GM18517 (cell line): ENCODE measurements at regions not wholly inside any gene's neighbourhood (a gene's known extent, or its start where the extent isn't known, plus 50 kb on each side); places are given as distances from the start of the nearest gene placed in this dataset.
"Not testable (repeated sequence)": the region's sequence is repeated elsewhere in the genome, so short reads cannot be mapped to it uniquely, and the experiment has no call there.

ENCODE experiments used
- ATAC-seq: cut with Tn5 transposase; IDR thresholded peaks from one replicate; pipeline ENCODE4 v1.9.1; 2021; ENCODE audit warnings: mild to moderate bottlenecking, moderate library complexity; ENCODE audit not compliant: unreplicated experiment

DNA sequence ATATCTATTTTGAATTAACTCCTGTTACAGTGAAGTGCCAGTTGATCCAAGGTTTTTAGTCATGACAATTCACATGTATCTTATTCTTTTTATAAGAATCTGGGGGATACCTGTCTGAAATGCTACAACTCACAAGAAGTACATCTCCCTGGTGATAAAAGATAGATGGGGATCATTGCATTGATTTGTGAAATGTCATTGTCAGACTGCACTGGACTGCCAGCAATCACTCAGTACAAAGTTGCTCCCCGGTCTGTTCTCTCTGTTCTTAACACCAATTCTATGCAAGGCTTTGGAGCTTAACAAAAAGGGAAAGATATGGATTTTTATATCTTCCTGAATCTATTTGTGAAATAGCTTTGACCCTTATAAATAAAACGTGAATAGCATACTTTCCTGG lies 171.8 kb upstream of the PCSK5 start:
- ATAC-seq = no peak

DNA sequence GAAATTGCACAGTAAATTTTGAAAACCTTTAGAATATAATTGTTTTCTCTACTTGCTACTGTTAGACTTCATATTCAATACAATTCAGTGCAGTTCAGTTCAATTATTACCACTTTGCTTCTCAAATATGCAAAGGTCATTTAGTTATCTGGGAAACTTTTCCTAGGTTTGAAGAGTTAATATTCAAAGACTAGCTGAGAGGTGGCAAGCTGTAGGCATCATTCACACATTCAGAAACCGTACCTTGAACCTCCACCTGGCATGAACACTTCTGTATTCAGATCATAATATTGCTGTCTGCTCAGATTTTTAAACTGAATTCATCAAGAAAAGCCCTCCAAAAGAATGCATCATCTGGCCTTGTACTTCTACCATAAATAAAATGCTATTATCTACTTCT lies 162.1 kb upstream of the PCSK5 start:
- ATAC-seq = no peak

DNA sequence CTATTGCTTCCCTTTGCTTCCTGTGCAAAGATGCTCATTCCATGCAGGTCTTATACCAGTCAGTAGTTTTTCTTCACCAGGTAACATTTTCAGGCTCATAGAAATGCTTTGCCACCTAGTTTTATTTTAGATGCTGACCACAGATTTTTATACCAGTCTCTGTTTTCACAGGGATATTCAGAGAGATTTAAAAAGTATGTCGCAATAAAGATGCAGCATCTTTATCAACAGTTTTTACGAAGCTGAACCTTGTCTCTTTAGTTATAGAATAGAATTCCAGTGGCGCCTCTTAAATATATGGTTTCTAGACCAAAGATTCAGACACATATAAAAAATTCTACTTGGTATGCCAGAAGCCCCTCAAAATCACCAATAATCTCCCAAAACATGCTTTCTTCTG lies 155.7 kb upstream of the PCSK5 start:
- ATAC-seq = no peak

DNA sequence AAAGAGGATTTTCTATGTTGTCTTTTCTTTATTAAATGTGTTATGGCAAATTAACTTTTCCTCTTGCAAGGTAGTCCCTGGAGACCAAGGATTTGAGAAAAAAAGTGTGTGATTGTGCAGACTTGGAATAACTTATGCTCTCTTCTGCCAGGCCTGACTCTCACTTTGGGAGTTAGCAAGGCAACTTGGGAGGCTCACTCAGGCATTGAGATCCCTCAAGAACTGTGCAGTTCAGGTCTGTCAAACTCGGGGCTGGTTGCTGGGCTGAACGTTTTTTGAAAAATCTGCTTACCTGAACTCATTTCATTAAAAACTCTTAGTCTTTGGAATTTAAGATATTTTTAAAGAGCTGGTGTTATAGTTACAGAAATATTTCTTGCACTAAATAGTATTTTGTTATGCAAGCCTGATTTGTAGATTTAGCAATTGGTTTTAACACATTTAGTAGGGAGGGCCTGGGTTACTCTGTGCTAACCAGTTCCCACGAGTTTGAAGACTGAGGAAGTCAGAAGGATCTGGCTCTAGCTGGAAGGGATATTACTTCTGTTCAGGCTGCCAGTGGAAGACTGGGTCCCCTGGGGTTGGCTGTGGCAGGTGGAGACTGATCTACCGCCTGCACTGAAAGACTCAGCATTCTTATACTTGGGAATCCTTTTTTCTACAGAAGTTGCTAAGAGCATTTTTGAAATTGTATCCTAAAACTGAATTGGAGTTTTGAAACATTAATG lies 150.4 kb upstream of the PCSK5 start:
- no peak for ATAC-seq

DNA sequence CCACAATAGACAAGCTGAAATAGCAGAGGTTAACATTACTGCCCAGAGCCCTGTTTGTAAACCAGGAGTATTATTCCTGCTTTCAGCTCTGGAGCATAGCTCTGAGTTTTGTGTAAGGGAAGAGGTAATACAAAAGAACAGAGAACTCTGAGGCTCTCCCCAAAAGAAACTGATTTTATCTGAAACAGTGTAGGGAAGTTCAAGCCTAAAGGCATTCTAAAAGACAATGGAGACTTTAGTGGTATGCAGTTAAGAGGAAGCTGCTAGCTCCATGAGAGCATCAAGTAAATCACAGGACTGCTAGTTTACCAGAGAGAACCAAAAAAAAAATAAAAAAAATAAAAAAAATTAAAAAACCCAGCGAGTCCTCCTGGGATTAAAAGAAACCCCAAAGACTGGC lies 146.6 kb upstream of the PCSK5 start:
- ATAC-seq = no peak

DNA sequence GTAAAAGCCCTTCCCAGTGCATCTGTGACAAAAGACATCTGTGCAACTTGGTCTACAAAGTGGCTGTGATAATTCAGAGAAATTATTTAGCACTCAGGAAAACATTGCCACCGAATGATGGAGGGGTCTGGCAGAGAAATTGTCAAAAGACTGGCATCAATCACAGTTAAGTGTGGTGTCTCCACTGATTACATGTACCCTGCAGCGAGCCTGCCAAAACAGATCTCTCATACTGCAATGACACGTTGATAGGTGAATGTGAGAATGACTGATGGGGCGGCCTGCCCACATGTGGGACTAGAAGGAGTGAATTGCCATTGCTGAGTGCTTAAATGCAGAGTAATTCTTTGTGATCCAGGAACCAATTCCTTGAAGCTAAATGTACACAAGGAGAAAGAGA lies 136.4 kb upstream of the PCSK5 start:
- no peak for ATAC-seq

DNA sequence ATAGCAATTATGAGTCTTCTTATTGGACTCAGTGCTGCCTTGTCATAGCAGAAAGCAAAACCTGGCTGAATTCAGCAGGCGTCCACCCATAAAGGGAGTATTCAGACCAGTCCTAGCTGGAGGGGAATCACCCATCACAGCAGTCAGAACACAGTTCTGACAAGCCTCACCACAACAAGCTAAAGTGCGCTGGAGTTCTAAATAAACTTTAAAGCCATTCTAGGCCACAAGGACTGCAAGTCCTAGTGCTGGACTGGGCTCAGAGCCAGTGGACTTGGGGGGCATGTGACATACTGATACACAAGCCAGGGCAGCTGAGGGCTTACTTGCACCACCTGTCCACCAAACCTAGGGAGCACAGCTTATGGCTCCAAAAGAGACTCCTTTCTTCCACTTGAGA lies 115.3 kb upstream of the PCSK5 start:
- no peak for ATAC-seq

DNA sequence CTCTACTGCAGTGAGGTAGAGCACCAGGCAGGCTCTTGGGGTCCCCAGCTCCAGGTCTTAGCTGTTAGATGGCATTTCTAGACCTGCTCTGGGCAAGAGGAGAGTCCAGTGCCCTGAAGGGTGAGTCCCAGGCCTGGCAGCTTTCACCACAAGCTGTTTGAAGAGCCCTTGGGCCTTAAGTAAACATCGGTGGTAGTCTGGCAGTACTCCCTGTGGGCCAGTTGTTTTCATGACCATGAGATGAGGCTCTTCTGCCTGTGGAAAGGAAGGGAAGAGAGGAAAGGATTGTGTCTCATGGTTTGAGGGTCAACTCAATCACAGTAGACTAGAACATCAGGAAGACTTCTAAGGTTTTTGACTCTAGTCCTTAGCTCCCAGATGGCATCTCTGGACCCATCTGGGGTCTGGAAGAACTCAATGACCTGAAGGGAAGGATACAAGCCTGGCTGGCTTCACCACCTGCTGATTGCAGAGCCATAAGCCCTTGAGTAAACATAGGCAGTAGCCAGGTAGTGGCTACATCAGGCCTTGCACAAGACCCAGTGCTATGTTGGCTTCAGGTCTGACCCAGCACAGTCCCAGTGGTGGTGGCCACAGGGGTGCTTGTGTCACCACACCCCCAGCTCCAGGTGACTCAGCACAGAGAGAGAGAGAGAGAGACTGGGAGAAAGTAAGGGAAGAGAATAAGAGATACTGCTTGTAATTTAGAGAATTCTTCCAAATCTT lies 114.3 kb upstream of the PCSK5 start:
- ATAC-seq = no peak

DNA sequence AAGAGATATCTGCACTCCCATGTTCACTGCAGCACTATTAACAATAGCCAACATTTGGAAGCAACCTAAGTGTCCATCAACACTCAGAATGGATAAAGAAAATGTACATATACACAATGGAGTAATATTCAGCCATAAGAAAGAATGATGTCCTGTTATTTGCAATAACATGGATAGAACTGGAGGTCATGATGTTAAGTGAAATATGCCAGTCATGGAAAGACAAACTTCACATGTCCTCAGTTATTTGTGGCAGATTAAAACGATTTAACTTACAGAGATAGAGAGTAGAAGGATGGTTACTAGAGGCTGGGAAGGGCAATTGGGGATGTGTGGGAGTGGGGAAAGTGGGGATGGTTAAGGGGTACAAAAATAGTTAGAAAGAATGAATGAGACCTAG lies 110.3 kb upstream of the PCSK5 start:
- ATAC-seq = no peak

DNA sequence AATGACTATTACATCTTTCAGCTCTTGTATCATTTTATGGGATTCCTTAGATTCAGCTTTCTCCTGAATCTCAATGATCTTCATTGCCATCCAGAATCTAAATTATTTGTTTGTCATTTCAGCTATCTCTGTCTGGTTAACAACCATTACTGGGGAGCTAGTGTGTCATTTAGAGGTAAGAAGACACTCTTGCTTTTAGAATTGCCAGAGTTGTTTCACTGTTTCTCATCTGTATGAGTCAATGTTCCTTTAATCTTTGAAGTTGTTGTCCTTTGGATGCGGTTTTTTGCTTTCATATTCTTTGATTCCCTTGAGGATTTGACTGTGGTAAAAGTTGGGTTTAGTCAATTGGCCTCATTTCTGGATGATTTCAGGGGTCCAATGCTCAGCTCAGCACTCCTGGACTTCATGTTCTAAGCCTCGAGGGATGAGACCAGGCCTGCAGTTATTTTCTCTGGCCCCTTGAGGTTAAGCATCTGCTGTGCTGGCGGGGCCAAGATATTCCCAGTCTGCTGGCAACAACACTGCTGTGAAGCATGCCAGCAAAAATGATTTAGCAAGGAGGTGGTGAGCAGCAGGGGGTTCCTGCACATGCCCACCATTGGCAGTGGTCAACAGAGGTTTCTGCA lies 102.4 kb upstream of the PCSK5 start:
- ATAC-seq = no peak

DNA sequence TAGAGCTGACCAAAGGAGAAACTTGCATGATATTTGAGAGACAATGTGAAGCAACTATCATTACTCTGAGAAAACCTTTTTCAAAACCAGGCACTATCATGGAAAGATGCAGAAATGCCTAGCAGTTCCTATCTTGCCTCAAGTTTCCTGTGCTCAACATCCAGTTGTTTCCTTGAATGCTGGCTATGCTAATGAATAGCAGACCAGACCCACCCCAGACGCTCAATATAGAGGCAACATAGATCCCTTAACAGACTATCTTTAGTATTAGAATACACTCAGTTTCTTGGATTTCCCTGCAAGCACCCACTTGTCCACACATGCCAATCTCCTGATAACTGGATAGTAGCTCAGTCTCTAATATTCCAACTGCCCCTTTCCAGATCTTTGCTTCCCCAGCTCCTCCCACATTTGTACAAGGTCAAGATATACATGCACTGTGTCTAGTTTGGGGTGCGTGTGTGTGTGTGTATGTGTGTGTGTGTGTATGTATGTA lies 93.3 kb upstream of the PCSK5 start:
- no peak for ATAC-seq

DNA sequence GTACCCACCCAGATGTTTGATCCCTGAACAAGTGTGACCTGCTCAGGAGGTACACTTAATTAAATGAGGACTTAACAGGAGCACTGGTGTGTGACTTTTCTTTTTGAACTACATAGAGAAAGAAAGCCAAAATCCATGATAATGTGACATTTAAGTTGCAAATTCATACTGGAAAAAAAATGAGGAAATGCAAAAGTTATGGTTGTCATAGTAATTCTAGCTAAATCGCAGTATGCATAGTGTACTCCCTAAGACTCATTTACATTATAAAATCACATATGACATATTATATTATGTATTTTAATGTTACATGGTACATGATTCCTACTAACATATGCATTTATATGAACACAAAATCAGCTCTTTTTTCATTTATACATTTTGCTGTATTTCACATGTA lies 92.0 kb upstream of the PCSK5 start:
- no peak for ATAC-seq

DNA sequence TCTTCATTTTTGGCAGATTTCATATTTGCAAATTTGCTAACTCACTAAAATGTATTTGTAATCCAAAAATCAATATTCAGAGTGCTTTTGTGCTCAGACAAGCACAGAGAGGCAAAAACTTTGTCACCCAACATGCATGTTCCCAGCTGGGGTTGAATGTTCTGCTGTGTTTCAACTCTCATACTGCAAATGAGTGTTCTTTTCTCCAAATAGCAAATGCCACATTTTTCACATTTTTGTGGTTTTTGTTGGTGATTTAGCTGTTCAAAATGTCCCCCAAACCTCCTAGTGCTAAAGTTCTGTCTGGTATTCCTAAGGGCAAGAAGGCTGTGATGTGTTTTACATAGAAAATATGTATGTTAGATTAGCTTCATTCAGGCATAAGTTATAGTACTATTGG lies 87.3 kb upstream of the PCSK5 start:
- ATAC-seq = no peak

DNA sequence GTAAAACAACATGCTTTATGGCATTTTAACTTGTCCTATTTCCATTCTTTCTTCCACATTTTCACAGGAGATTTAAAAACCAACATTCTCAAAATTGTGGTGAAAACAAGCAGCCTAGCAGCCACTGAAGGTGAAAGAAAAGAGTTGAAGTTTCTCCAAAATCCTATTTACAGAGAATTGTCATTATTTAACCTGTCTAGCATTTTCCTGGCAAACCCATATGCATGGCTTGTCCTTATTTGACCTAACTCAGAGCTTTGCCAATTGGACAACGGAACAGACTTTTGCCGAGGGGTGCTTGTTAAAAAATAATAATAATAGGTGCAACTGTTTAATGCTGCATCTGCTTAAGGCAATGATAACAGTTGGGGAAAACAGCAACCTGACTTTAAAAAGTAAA lies 80.4 kb upstream of the PCSK5 start:
- ATAC-seq = no peak

DNA sequence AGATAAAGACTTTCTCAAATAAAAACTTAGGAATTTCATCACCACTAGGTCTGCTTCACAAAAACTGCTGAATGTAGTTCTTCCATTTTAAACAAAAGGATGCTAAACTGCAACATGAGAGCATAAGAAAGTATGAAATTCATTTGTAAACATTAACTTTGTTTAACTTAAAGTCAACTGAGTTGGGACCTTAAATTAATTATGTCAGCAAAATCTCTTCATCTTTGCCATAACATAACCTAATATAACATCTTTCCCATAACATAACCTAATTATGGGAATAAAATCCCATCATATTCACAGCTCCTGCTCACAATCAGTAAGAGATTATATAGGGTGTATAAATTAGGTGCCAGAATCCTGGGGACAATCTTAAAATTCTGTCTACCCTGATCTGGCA lies 78.8 kb upstream of the PCSK5 start:
- no peak for ATAC-seq

DNA sequence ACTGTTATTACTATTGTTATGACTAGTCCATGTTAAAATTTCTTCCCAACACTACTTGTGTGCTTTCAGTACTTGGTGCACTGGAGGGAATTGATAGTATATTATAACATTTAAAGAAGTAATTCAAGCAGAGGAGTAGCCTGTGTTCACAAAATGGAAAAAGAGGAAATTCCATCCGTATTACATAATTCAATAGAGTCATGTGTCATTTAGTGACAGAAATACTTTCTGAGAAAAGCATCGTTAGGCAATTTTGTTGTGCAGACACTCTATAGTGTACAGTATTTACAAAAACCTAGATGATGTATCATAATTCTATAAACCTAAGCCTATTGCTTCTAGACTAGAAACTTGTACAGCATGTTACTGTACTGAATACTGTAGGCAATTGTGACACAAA lies 78.3 kb upstream of the PCSK5 start:
- ATAC-seq = no peak

DNA sequence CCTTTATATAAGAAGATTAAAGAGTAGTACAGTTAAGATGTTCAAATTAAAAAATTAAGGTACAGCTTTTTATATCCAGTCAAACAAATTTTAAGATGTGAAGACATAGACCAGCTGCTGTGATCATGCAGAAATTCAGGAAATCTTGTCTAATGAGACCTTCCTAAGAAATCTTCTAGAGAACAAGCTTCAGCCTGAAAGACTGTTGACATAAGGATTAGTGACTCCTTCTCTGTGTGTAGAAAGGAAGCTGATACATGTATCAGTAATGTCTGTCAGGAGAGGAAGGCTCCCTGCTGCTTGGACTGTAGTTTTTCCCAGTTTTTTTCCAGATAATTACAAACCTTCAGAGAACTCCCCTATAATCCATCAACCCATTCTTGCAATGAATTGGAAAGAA lies 75.8 kb upstream of the PCSK5 start:
- ATAC-seq = no peak

DNA sequence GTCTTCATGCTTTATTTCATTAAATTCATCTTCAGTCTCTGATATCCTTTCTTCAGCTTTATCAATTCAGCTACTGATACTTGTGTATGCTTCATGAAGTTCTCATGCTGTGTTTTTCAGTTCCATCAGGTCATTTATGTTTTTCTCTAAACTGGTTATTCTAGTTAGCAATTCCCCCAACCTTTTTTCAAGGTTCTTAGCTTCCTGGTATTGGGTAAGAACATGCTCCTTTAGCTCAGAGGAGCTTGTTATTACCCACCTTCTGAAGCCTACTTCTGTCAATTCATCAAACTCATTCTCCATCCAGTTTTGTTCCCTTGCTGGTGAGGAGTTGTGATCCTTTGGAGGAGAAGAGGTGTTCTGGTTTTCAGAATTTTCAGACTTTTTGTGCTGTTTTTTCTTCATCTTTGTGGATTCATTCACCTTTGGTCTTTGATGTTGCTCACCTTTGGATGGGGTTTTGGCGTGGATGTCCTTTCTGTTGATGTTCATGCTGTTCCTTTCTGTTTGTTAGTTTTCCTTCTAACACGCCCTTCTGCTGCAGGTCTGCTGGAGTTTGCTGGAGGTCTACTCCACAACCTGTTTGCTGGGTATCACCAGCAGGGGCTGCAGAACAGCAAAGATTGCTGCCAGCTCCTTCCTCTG lies 69.9 kb upstream of the PCSK5 start:
- ATAC-seq = not testable (repeated sequence)

DNA sequence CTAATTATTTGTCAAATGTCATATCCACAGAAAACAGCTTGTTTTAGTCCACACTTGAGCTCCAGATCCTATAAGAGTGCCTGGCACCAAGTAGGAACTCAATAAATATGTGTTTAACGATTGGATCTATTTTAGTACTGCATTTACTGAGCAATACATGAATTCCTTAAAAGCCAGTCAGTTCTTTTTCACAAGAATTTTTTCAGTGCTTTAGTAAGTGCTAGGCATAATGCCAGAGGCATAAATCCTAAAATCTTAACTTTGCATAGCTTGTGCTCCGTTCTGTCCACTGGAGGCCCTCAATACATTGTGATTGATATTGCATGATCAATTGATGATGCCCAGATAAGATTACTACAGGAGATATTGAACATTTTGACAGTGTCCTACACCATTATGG lies 67.3 kb upstream of the PCSK5 start:
- ATAC-seq = no peak

DNA sequence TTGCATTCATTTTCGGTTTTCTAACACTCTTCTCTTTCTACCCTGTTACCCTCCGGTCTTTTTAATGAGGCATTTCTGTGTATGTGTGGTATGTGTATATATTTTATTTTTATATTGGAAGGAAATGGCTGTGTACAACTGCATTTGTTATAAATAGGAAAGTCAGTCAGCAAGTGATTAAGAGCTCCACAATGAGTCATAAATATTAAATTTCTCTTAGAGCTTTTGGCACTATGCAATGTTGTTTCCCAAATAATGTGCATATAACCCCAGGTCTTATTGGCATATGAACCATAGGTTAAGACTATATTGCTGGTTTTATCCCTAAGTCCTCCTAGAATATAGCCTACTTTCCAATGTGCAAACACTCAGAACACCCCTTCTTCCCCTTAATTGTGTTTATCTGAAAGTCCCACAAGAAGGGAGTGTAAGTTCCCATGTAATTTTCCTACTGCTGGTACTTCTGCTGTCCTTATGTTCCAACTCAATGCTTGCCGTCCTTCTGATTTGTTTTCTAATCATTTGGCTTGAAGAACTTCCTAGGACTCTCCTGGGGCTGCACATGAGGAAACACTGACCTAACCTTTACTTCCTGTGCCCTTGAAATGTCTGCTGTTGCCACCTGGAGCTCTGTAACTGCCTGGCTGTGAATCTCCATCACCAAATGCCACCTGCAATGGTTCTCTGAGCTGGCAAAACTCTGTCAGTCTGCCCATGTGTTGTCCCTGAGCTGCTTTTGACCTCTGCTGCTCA lies 65.5 kb upstream of the PCSK5 start:
- ATAC-seq = no peak

DNA sequence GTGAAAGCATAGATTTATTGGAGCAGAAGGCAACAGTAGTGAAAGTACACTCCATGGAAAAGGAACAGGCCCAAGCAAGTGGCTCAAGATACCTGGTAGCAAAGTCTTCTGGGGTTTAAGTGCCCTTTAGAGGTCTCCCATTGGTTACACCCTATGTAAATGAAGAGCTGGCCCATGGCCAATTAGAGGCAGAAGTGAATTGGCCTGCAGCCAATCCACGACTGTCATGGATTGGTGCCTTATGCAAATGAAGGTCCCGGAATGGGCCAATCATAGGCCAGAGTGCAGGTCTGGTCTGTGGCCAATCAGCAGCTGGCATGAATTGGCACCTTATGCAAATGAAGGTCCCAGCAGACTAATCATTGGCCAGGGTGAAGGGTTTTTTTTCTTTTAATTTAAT lies 64.2 kb upstream of the PCSK5 start:
- no peak for ATAC-seq
